IMR-90 (cell line): ENCODE measurements at regions not wholly inside any gene's neighbourhood (a gene's known extent, or its start where the extent isn't known, plus 50 kb on each side); places are given as distances from the start of the nearest gene placed in this dataset.

Experiments used
- ATAC-seq: fragments of 200-7000 bp; cut with Tn5 transposase; 2 replicates; pipeline ENCODE4 v1.9.1; 2020; ENCODE audit warnings: low read depth, mild to moderate bottlenecking, moderate library complexity
- BruUV-seq: library from RNA; stranded (reverse); fragments of 400-500 nt; replicated peaks from 2 replicates; lab custom pipeline; 2021; lab: Mats Ljungman, UMichigan
- CTCF ChIA-PET: fragments of 300-600 bp; formaldehyde crosslinking; extraction: SDS; loops from one replicate; lab custom pipeline; 2021; ENCODE audit warnings: antibody characterized with exemption; lab: Yijun Ruan, JAX
- POLR2A ChIA-PET: fragments of 300-600 bp; sonication (Branson Sonifier 250); formaldehyde crosslinking; loops from one replicate; lab custom pipeline; 2022; ENCODE audit warnings: antibody characterized with exemption; ENCODE audit not compliant: unreplicated experiment; lab: Charles Lee
- DNase-seq: peaks from one replicate; pipeline ENCODE4 v3.0.0; 2013
- H2AFZ ChIP-seq: replicated peaks from 2 replicates; pipeline ENCODE3; 2013; ENCODE audit warnings: low read length, mild to moderate bottlenecking; ENCODE audit not compliant: poor library complexity
- H2AK5ac ChIP-seq: 2 replicates; pipeline ENCODE4 v1.6.1; 2013; ENCODE audit warnings: low read depth, low read length, inconsistent platforms
- H2AK9ac ChIP-seq: replicated peaks from 2 replicates; pipeline ENCODE3; 2013; ENCODE audit warnings: mild to moderate bottlenecking, low read depth, low read length, moderate library complexity; ENCODE audit not compliant: poor library complexity
- H2BK120ac ChIP-seq: 2 replicates; pipeline ENCODE4 v1.6.1; 2013; ENCODE audit warnings: low read depth, low read length, inconsistent platforms
- H2BK15ac ChIP-seq: 3 replicates; pipeline ENCODE4 v1.6.1; 2013; ENCODE audit warnings: low read depth, low read length, inconsistent platforms
- H2BK20ac ChIP-seq: 2 replicates; pipeline ENCODE4 v1.6.1; 2013; ENCODE audit warnings: low read depth, mild to moderate bottlenecking, inconsistent platforms, low read length, moderate library complexity
- H2BK5ac ChIP-seq: 2 replicates; pipeline ENCODE4 v1.6.1; 2013; ENCODE audit warnings: mild to moderate bottlenecking, low read depth, low read length, inconsistent platforms; ENCODE audit not compliant: poor library complexity, severe bottlenecking
- H3K14ac ChIP-seq: replicated peaks from 2 replicates; pipeline ENCODE4 v1.6.1; 2013; ENCODE audit warnings: low read depth, low read length, inconsistent platforms
- H3K18ac ChIP-seq: 2 replicates; pipeline ENCODE4 v1.6.1; 2013; ENCODE audit warnings: low read depth, low read length, control low read depth
- H3K23ac ChIP-seq: 2 replicates; pipeline ENCODE4 v1.6.1; 2013; ENCODE audit warnings: low read depth, low read length, inconsistent platforms
- H3K27ac ChIP-seq: 2 replicates; pipeline ENCODE4 v1.5.1; 2013; ENCODE audit warnings: mild to moderate bottlenecking, control low read depth, low read length; ENCODE audit not compliant: insufficient read depth
- H3K27me3 ChIP-seq: 2 replicates; pipeline ENCODE4 v1.6.1; 2013; ENCODE audit warnings: low read length; ENCODE audit not compliant: control insufficient read depth, insufficient read depth
- H3K36me3 ChIP-seq: 2 replicates; pipeline ENCODE4 v1.6.1; 2013; ENCODE audit warnings: low read length, mixed read lengths; ENCODE audit not compliant: control insufficient read depth, insufficient read depth
- H3K4ac ChIP-seq: 2 replicates; pipeline ENCODE4 v1.6.1; 2013; ENCODE audit warnings: low read depth, low read length, inconsistent platforms
- H3K4me1 ChIP-seq: 2 replicates; pipeline ENCODE4 v1.6.1; 2013; ENCODE audit warnings: low read length, mixed read lengths; ENCODE audit not compliant: control insufficient read depth, insufficient read depth
- H3K4me2 ChIP-seq: 2 replicates; pipeline ENCODE4 v1.6.1; 2013; ENCODE audit warnings: low read depth, mild to moderate bottlenecking, control low read depth, low read length, moderate library complexity
- H3K4me3 ChIP-seq: 2 replicates; pipeline ENCODE4 v1.5.1; 2013; ENCODE audit warnings: low read depth, mild to moderate bottlenecking, control low read depth, low read length, moderate library complexity; ENCODE audit not compliant: insufficient read depth
- H3K56ac ChIP-seq: 2 replicates; pipeline ENCODE4 v1.6.1; 2013; ENCODE audit warnings: low read length, inconsistent platforms; ENCODE audit not compliant: insufficient read depth; ENCODE audit errors: extremely low read depth
- H3K79me1 ChIP-seq, 2 experiments: 2 replicates each; pipeline ENCODE4 v1.6.1; 2013; ENCODE audit warnings: low read length in 2 of 2, inconsistent platforms in 1 of 2, low read depth in 1 of 2
- H3K9ac ChIP-seq: 2 replicates; pipeline ENCODE4 v1.6.1; 2013; ENCODE audit warnings: low read depth, low read length, control low read depth
- H3K9me1 ChIP-seq: 2 replicates; pipeline ENCODE4 v1.6.1; 2013; ENCODE audit warnings: low read length, inconsistent platforms; ENCODE audit not compliant: insufficient read depth
- H3K9me3 ChIP-seq: 2 replicates; pipeline ENCODE4 v1.6.1; 2013; ENCODE audit warnings: low read length; ENCODE audit not compliant: control insufficient read depth, insufficient read depth
- H4K20me1 ChIP-seq: 2 replicates; pipeline ENCODE4 v1.6.1; 2013; ENCODE audit warnings: low read length, inconsistent platforms; ENCODE audit not compliant: insufficient read depth
- H4K5ac ChIP-seq: 2 replicates; pipeline ENCODE4 v1.6.1; 2013; ENCODE audit warnings: mild to moderate bottlenecking, low read depth, low read length, control low read depth
- H4K8ac ChIP-seq, 2 experiments: 2 replicates each; pipeline ENCODE4 v1.6.1; 2013; ENCODE audit warnings: low read depth in 2 of 2, low read length in 2 of 2, control low read depth in 1 of 2, inconsistent platforms in 1 of 2
- H4K91ac ChIP-seq: 2 replicates; pipeline ENCODE4 v1.6.1; 2013; ENCODE audit warnings: low read depth, low read length, inconsistent platforms; ENCODE audit not compliant: insufficient read depth
- BHLHE40 ChIP-seq: fragments of 150-350 bp; IDR thresholded peaks from 2 replicates; pipeline ENCODE4 v1.6.1; 2016; ENCODE audit warnings: mild to moderate bottlenecking, low read depth, low read length
- CHD1 ChIP-seq: IDR thresholded peaks from 2 replicates; pipeline ENCODE4 v1.6.1; 2012; ENCODE audit warnings: low read depth, low read length, improper control_type of control experiment
- FOS ChIP-seq: fragments of 150-350 bp; IDR thresholded peaks from 2 replicates; pipeline ENCODE4 v1.6.1; 2016; ENCODE audit warnings: low read depth, low read length
- RAD21 ChIP-seq: IDR thresholded peaks from 2 replicates; pipeline ENCODE4 v1.6.1; 2012; ENCODE audit warnings: low read length, improper control_type of control experiment
- RCOR1 ChIP-seq: IDR thresholded peaks from 2 replicates; pipeline ENCODE4 v1.6.1; 2012; ENCODE audit warnings: mild to moderate bottlenecking, low read length, improper control_type of control experiment; ENCODE audit not compliant: insufficient replicate concordance
- SMC3 ChIP-seq: fragments of 150-350 bp; IDR thresholded peaks from 2 replicates; pipeline ENCODE4 v1.6.1; 2016; ENCODE audit warnings: low read depth, mild to moderate bottlenecking, antibody characterized with exemption, low read length, moderate library complexity
- WGBS, 2 experiments: methylation state at CpG; one replicate each; pipeline versions ENCODE4 v1.1.5 to v1.1.7; 2013; ENCODE audit warnings: missing lambda C conversion rate in 2 of 2; ENCODE audit not compliant: insufficient read length in 1 of 2; ENCODE audit errors: extremely low coverage in 2 of 2; 5-methylcytosine and 5-hydroxymethylcytosine counted together
- dilution Hi-C: fragments of 300-500 bp; cut with HindIII; formaldehyde crosslinking; loops from one replicate; pipeline ENCODE4 v1.14.3; 2018; ENCODE audit warnings: low sequenced_read_pairs; ENCODE audit not compliant: unreplicated experiment
- in situ Hi-C: fragments of 300-500 bp; cut with MboI; formaldehyde crosslinking; loops from 3 replicates; pipeline ENCODE4 v1.14.3; 2019; ENCODE audit warnings: low sequenced_read_pairs, inconsistent platforms, mixed read lengths
- intact Hi-C: fragments of 100-400 bp; cut with micrococcal nuclease; formaldehyde crosslinking; loops from 2 replicates; pipeline ENCODE4 v1.10.0; 2022
- TF ChIP-seq, protein P1 (sequence below): fragments of 150-350 bp; IDR thresholded peaks from 2 replicates; pipeline ENCODE4 v1.6.1; 2016; ENCODE audit warnings: low read depth, mild to moderate bottlenecking, low read length, moderate library complexity, borderline replicate concordance
- TF ChIP-seq, protein P2 (sequence below): fragments of 150-350 bp; IDR thresholded peaks from 2 replicates; pipeline ENCODE4 v1.6.1; 2017; ENCODE audit warnings: mild to moderate bottlenecking, antibody characterized with exemption, low read length, low read depth
- TF ChIP-seq, protein P3 (sequence below): conservative IDR thresholded peaks from 2 replicates; pipeline ENCODE4 v1.5.1; 2012; ENCODE audit warnings: mild to moderate bottlenecking, low read depth, low read length, improper control_type of control experiment

DNA sequence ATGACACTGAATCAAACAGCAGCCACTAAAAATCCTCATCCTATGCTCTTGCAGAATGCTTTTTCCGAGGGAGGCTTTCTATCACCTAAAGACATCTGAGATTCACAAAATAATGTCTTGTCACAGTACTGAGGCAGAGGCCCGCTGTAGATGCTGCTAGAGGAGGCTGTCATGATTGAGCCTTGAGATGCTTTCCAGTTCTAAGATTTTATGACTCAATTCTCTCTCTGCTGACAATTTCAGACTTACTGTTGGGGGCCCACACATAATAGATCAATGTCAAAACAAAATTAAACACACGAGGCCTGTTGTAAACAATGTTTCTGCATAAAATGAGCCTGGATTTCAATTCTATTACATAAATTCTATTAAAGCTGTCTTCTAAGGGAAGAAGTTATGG lies 132.7 kb upstream of the ARL4C start:
- Histone ChIP-seq H3K4me1 (peaks cover 31% of the 10 kb centered on the region), H2BK120ac (peak overlapping the region; percentile 59; the same call in 1 of the 2 replicates), H3K9me1 (peaks cover 11% of the 10 kb centered on the region), H3K4ac (no peak overlapping the region), H4K20me1 (no peaks in the 10 kb centered on the region), H4K5ac (no peak overlapping the region), H2AK5ac (no peak overlapping the region), H3K18ac (no peak overlapping the region; the same call in 1 of the 2 replicates), H2BK20ac (peak overlapping the region; percentile 76), H3K36me3 (no peaks in the 10 kb centered on the region), H3K23ac (no peak overlapping the region), H2BK15ac (no peak overlapping the region), H2AK9ac (no peak overlapping the region), H3K79me1 (0 out of 4 replicates have a peak, but pooled peaks cover 0 to 7% of the 10 kb centered on the region in 2 experiments), H2AFZ (no peak overlapping the region), H3K27ac (peak overlapping the region; percentile 13; the same call in 1 of the 2 replicates), H3K14ac (no peak overlapping the region), H3K9me3 (no peaks in the 10 kb centered on the region; the same call in 1 of the 2 replicates), H3K4me2 (no peak overlapping the region), H3K4me3 (no peak overlapping the region), H3K9ac (no peak overlapping the region), H3K27me3 (no peaks in the 10 kb centered on the region), H2BK5ac (peak overlapping the region; percentile 42), H4K8ac (no peak overlapping the region), H4K91ac (0 out of 2 replicates have a peak overlapping the region, but pooled peaks have one; percentile 41), H3K56ac (no peak overlapping the region)
- TF ChIP-seq CHD1, result no peak
- TF ChIP-seq, protein P1, sequence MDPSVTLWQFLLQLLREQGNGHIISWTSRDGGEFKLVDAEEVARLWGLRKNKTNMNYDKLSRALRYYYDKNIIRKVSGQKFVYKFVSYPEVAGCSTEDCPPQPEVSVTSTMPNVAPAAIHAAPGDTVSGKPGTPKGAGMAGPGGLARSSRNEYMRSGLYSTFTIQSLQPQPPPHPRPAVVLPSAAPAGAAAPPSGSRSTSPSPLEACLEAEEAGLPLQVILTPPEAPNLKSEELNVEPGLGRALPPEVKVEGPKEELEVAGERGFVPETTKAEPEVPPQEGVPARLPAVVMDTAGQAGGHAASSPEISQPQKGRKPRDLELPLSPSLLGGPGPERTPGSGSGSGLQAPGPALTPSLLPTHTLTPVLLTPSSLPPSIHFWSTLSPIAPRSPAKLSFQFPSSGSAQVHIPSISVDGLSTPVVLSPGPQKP, result no peak
- TF ChIP-seq BHLHE40, result no peak
- TF ChIP-seq, protein P2, sequence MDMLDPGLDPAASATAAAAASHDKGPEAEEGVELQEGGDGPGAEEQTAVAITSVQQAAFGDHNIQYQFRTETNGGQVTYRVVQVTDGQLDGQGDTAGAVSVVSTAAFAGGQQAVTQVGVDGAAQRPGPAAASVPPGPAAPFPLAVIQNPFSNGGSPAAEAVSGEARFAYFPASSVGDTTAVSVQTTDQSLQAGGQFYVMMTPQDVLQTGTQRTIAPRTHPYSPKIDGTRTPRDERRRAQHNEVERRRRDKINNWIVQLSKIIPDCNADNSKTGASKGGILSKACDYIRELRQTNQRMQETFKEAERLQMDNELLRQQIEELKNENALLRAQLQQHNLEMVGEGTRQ, result no peak
- no peak for TF ChIP-seq RAD21
- TF ChIP-seq, protein P3, sequence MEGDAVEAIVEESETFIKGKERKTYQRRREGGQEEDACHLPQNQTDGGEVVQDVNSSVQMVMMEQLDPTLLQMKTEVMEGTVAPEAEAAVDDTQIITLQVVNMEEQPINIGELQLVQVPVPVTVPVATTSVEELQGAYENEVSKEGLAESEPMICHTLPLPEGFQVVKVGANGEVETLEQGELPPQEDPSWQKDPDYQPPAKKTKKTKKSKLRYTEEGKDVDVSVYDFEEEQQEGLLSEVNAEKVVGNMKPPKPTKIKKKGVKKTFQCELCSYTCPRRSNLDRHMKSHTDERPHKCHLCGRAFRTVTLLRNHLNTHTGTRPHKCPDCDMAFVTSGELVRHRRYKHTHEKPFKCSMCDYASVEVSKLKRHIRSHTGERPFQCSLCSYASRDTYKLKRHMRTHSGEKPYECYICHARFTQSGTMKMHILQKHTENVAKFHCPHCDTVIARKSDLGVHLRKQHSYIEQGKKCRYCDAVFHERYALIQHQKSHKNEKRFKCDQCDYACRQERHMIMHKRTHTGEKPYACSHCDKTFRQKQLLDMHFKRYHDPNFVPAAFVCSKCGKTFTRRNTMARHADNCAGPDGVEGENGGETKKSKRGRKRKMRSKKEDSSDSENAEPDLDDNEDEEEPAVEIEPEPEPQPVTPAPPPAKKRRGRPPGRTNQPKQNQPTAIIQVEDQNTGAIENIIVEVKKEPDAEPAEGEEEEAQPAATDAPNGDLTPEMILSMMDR, result no peak
- TF ChIP-seq SMC3, result no peak
- TF ChIP-seq FOS, result 0 out of 2 replicates have a peak, but pooled peaks have one; percentile 11
- no peak for TF ChIP-seq RCOR1
- BruUV-seq, result no TSS peak
- dilution Hi-C loops (no loop called here), intact Hi-C loops (no loop called here), in situ Hi-C loops (no loop called here)
- ChIA-PET CTCF (no interaction called here), POLR2A (no interaction called here)
- WGBS, 2 experiments, result no CpG with 5 or more reads among the region's 3 CpGs
- DNase-seq, result peak; percentile 74
- 0 out of 2 replicates have a peak, but pooled peaks have one; percentile 6 for ATAC-seq
